Activated CD4-positive, alpha-beta T cell treated with anti-CD3 and anti-CD28 coated beads, Interleukin-2, Interleukin-6, amounts not matched to agents 100 ng/mL and 50 ng/mL, durations not matched to agents 16 hours and 8 hours (primary cell): ENCODE measurements at regions not wholly inside any gene's neighbourhood (a gene's known extent, or its start where the extent isn't known, plus 50 kb on each side); places are given as distances from the start of the nearest gene placed in this dataset.
"Not testable (repeated sequence)": the region's sequence is repeated elsewhere in the genome, so short reads cannot be mapped to it uniquely, and the experiment has no call there.

Experiments used
- DNase-seq: peaks from one replicate; pipeline ENCODE4 v3.0.0-alpha.2; 2020

- DNase-seq: no peak
These were observed 639.0 kb upstream of the KLHL1 start for GRCh38 chr13:70747262-70747661.

- not testable (repeated sequence) for DNase-seq
These were observed 638.2 kb upstream of the KLHL1 start for GRCh38 chr13:70746469-70746868.

GRCh38 chr13:70736622-70737317, 628.5 kb upstream of the KLHL1 start:
- no peak for DNase-seq

- DNase-seq: no peak
These were observed 624.4 kb upstream of the KLHL1 start for GRCh38 chr13:70732611-70733010.

GRCh38 chr13:70729369-70729768, 621.1 kb upstream of the KLHL1 start:
- no peak for DNase-seq

GRCh38 chr13:70723732-70724131, 615.5 kb upstream of the KLHL1 start:
- DNase-seq: no peak

GRCh38 chr13:70720386-70720785, 612.1 kb upstream of the KLHL1 start:
- no peak for DNase-seq

GRCh38 chr13:70714993-70715392, 606.7 kb upstream of the KLHL1 start:
- DNase-seq: no peak

- no peak for DNase-seq
These were observed 600.5 kb upstream of the KLHL1 start for GRCh38 chr13:70708775-70709174.

- no peak for DNase-seq
These were observed 595.5 kb upstream of the KLHL1 start for GRCh38 chr13:70703755-70704154.

- DNase-seq: no peak
These were observed 586.9 kb upstream of the KLHL1 start for GRCh38 chr13:70694996-70695715.

- DNase-seq: no peak
These were observed 560.7 kb upstream of the KLHL1 start for GRCh38 chr13:70668983-70669382.

- DNase-seq: no peak
These were observed 560.0 kb upstream of the KLHL1 start for GRCh38 chr13:70668293-70668692.

- DNase-seq: no peak
These were observed 558.8 kb upstream of the KLHL1 start for GRCh38 chr13:70666883-70667556.

GRCh38 chr13:70662231-70662940, 554.1 kb upstream of the KLHL1 start:
- no peak for DNase-seq

- DNase-seq: no peak
These were observed 535.8 kb upstream of the KLHL1 start for GRCh38 chr13:70644052-70644451.

GRCh38 chr13:70634893-70635292, 526.6 kb upstream of the KLHL1 start:
- DNase-seq: no peak

- DNase-seq: no peak
These were observed 522.0 kb upstream of the KLHL1 start for GRCh38 chr13:70630247-70630646.

GRCh38 chr13:70623239-70623638, 515.0 kb upstream of the KLHL1 start:
- no peak for DNase-seq

- DNase-seq: no peak
These were observed 514.5 kb upstream of the KLHL1 start for GRCh38 chr13:70622796-70623195.

GRCh38 chr13:70619936-70620335, 511.7 kb upstream of the KLHL1 start:
- no peak for DNase-seq

GRCh38 chr13:70616847-70617246, 508.6 kb upstream of the KLHL1 start:
- no peak for DNase-seq

GRCh38 chr13:70613295-70613694, 505.0 kb upstream of the KLHL1 start:
- DNase-seq: no peak
